Peyer's patch (tissue), 4 donors: ENCODE measurements at regions not wholly inside any gene's neighbourhood (a gene's known extent, or its start where the extent isn't known, plus 50 kb on each side); places are given as distances from the start of the nearest gene placed in this dataset.

ENCODE experiments used
- DNase-seq, 3 donors: peaks; one replicate each; pipeline ENCODE4 v3.0.0-alpha.2; 2017 to 2019
- H3K27ac ChIP-seq, 4 donors: fragments of 200-600 bp; sonication (generic); one replicate each; pipeline ENCODE4 v1.5.1; 2016 to 2019
- H3K27me3 ChIP-seq, 2 donors: fragments of 200-600 bp; sonication (generic); one replicate each; pipeline ENCODE4 v1.5.1; 2019
- H3K36me3 ChIP-seq, 3 donors: fragments of 200-600 bp; sonication (generic); one replicate each; pipeline ENCODE4 v1.5.1; 2016 to 2019
- H3K4me1 ChIP-seq, 4 donors: fragments of 200-600 bp; sonication (generic); one replicate each; pipeline ENCODE4 v1.5.1; 2016 to 2019
- H3K4me3 ChIP-seq, 4 donors: fragments of 200-600 bp; sonication (generic); 1 replicate in 3 of 4; 2 replicates in 1 of 4; pipeline ENCODE4 v1.5.1; 2016 to 2019; ENCODE audit warnings: mild to moderate bottlenecking in 1 of 4
- H3K9me3 ChIP-seq, 4 donors: fragments of 200-600 bp; sonication (generic); one replicate each; pipeline ENCODE4 v1.5.1; 2016 to 2019; ENCODE audit warnings: mild to moderate bottlenecking in 1 of 4
- POLR2A ChIP-seq, 2 donors: fragments of 450-650 bp; IDR thresholded peaks; one replicate each; pipeline ENCODE4 v1.5.1; 2017; ENCODE audit warnings: antibody characterized with exemption in 2 of 2, mild to moderate bottlenecking in 2 of 2, moderate library complexity in 2 of 2
- TF ChIP-seq, protein P1 (sequence below), 6 experiments: fragments of 450-650 bp in 4 of 6; fragments of 200-600 bp in 2 of 6; sonication (generic) in 1 of 6; IDR thresholded peaks; one replicate each; pipeline ENCODE4 v1.5.1; 2017 to 2019; ENCODE audit warnings: antibody characterized with exemption in 6 of 6, mild to moderate bottlenecking in 3 of 6, moderate library complexity in 1 of 6

DNA sequence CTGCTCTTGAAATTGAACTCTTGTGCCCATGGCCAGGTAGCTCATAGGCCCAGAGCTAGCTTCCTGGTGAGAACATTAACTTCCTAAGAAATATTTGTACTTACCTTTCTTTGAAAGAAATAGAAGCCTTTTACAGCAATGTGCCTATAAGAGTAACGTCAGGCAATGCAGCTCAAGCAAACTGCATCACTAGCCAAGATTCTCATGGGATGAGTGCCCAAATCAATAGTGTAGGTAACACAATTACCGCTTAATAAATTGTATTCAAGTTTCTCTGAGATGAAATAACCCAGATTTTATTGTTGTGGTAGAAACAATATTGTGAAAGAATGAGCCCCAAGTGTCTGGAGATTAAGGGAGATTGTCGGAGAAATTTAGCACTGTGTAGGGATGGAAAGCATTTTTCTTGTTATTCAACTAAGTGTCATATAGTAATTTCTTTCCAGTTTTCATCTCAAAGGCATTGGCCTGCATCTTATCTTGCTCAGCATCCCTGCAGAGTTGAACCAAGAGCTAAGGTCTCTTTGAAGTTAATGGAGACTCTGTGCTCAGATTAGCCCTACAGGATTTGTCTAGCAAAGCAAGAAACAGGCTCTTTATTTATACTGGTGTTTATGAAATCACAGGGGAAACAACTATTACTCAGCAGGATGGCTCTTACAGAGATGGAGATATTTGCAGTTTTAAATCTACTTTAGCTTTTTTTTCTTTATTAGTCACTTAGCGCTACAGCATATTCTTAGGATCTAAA lies 321.0 kb upstream of the PDGFD start:
- DNase-seq = no peak
- H3K27ac ChIP-seq = no peak overlapping the region
- H3K4me3 ChIP-seq = no peak overlapping the region
- no peaks in the 10 kb centered on the region for H3K9me3 ChIP-seq
- no peaks in the 10 kb centered on the region for H3K4me1 ChIP-seq
- H3K36me3 ChIP-seq = no peaks in the 10 kb centered on the region
- H3K27me3 ChIP-seq = no peaks in the 10 kb centered on the region
- no peak for TF ChIP-seq POLR2A (IDR thresholded peaks at IDR 0.05)
- TF ChIP-seq, protein P1, sequence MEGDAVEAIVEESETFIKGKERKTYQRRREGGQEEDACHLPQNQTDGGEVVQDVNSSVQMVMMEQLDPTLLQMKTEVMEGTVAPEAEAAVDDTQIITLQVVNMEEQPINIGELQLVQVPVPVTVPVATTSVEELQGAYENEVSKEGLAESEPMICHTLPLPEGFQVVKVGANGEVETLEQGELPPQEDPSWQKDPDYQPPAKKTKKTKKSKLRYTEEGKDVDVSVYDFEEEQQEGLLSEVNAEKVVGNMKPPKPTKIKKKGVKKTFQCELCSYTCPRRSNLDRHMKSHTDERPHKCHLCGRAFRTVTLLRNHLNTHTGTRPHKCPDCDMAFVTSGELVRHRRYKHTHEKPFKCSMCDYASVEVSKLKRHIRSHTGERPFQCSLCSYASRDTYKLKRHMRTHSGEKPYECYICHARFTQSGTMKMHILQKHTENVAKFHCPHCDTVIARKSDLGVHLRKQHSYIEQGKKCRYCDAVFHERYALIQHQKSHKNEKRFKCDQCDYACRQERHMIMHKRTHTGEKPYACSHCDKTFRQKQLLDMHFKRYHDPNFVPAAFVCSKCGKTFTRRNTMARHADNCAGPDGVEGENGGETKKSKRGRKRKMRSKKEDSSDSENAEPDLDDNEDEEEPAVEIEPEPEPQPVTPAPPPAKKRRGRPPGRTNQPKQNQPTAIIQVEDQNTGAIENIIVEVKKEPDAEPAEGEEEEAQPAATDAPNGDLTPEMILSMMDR (IDR thresholded peaks at IDR 0.05) = no peak

DNA sequence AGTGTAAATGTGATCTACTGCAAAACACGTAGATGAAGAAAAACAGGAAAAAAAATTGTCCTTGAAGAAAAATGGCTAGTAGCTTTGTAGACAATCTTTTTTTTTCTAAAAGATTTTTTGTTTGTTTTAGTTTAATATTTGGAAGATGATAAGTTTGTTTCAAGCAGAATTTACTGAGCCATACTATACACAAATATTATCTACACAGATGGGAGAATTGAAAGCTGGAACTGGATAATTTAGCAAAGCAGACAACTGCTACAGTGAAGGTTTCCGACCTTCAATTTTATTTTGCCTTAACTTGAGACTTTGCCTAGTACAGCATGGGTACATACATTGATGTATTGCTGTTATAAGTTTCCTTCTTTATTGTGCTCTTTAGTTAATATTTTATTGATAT lies 313.0 kb upstream of the PDGFD start:
- Histone ChIP-seq H3K36me3 (no peaks in the 10 kb centered on the region), H3K27me3 (no peaks in the 10 kb centered on the region), H3K27ac (no peak overlapping the region), H3K4me1 (no peaks in the 10 kb centered on the region), H3K9me3 (no peaks in the 10 kb centered on the region), H3K4me3 (no peak overlapping the region)
- DNase-seq = no peak
- TF ChIP-seq POLR2A (IDR thresholded peaks at IDR 0.05) = no peak
- TF ChIP-seq, protein P1 (IDR thresholded peaks at IDR 0.05) = no peak

DNA sequence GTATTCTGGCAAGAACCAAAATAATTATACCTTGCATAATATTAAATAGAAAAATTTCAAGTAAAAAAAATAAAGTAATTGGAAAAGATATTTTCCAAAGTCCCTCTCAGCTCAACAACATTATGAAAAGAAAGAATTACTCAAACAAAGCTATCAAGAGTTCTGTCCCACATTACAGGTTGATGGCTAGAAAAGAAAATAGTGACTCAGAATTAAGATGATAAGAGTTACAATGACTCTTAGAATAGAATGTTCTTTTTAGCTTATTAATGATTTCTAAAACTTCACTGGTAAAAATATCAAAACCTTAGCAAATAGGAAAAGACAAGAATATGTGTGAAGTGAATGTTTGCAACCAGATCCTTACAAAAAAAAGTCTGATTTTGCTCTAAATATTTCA lies 312.5 kb upstream of the PDGFD start:
- Histone ChIP-seq H3K9me3 (no peaks in the 10 kb centered on the region), H3K4me3 (no peak overlapping the region), H3K36me3 (no peaks in the 10 kb centered on the region), H3K27me3 (no peaks in the 10 kb centered on the region), H3K4me1 (no peaks in the 10 kb centered on the region), H3K27ac (no peak overlapping the region)
- TF ChIP-seq, protein P1 (IDR thresholded peaks at IDR 0.05) = no peak
- no peak for TF ChIP-seq POLR2A (IDR thresholded peaks at IDR 0.05)
- no peak for DNase-seq

DNA sequence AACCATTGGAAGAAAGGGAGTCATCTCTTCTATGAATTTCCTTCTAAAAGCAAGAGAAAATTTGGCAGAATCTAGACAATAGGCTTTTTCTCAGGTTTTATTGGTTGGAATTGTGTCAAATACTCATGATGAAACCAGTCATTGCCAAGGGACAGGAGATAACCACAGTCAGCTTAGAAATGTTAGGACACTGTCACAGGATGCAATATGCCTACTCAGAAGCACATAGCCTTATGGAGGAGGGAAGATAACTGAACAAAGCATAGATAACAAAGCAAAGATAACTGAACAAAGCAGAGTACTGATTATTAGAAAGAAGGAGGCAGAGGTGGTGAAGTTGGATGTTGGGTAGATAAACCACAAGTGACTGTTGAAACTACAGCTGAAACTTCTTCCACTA lies 303.5 kb upstream of the PDGFD start:
- no peak for DNase-seq
- TF ChIP-seq, protein P1 (IDR thresholded peaks at IDR 0.05) = no peak
- no peak for TF ChIP-seq POLR2A (IDR thresholded peaks at IDR 0.05)
- H3K27ac ChIP-seq = no peak overlapping the region
- H3K9me3 ChIP-seq = no peaks in the 10 kb centered on the region
- H3K4me3 ChIP-seq = no peak overlapping the region
- no peaks in the 10 kb centered on the region for H3K36me3 ChIP-seq
- H3K27me3 ChIP-seq = no peaks in the 10 kb centered on the region
- H3K4me1 ChIP-seq = no peaks in the 10 kb centered on the region

DNA sequence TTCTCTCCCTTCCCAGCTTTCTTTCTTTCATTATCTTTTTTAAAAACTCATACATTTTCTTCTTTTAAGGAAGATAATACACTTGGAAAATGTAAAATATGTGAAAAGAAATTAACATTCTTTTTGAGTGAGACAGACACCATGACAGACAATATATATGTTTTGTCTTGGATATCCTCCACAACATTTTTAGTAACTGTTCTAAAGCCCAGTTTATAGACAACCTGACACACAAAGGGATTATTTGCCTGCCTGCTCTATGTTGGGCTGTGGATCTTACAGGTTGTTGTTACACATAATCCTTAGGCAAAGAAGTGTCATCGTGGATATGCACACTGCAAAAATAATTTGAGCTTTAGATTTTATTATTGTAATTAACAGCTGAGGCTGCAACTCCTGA lies 301.4 kb upstream of the PDGFD start:
- Histone ChIP-seq H3K4me3 (no peak overlapping the region), H3K27ac (no peak overlapping the region), H3K4me1 (no peaks in the 10 kb centered on the region), H3K36me3 (no peaks in the 10 kb centered on the region), H3K9me3 (no peaks in the 10 kb centered on the region), H3K27me3 (no peaks in the 10 kb centered on the region)
- TF ChIP-seq, protein P1 (IDR thresholded peaks at IDR 0.05) = no peak
- TF ChIP-seq POLR2A (IDR thresholded peaks at IDR 0.05) = no peak
- no peak for DNase-seq

DNA sequence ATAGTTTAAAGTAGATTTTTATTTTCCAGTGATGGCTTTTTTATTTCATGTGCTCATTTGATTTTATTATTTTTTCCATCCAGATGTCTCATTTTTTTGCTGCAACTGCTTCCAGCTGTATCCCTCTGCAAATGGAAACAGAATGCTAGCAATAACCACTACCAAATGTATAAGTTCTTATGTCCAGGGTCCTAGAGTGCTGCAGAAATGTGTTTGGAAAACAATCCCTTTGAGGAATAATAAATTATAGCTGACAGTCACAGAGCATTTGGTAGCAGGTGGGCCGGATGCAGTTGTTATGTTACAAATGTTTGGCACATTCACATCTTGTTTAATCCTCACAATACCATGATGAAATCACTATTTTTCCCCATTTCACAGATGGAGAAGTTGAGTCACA lies 300.7 kb upstream of the PDGFD start:
- Histone ChIP-seq H3K9me3 (no peaks in the 10 kb centered on the region), H3K4me3 (no peak overlapping the region), H3K36me3 (no peaks in the 10 kb centered on the region), H3K27ac (no peak overlapping the region), H3K4me1 (no peaks in the 10 kb centered on the region), H3K27me3 (no peaks in the 10 kb centered on the region)
- TF ChIP-seq, protein P1 (IDR thresholded peaks at IDR 0.05) = no peak
- no peak for TF ChIP-seq POLR2A (IDR thresholded peaks at IDR 0.05)
- DNase-seq = no peak
